ENCODE measurements at regions not wholly inside any gene's neighbourhood (a gene's known extent, or its start where the extent isn't known, plus 50 kb on each side); places are given as distances from the start of the nearest gene placed in this dataset.
"Not testable (repeated sequence)": the region's sequence is repeated elsewhere in the genome, so short reads cannot be mapped to it uniquely, and the experiment has no call there.

DNA sequence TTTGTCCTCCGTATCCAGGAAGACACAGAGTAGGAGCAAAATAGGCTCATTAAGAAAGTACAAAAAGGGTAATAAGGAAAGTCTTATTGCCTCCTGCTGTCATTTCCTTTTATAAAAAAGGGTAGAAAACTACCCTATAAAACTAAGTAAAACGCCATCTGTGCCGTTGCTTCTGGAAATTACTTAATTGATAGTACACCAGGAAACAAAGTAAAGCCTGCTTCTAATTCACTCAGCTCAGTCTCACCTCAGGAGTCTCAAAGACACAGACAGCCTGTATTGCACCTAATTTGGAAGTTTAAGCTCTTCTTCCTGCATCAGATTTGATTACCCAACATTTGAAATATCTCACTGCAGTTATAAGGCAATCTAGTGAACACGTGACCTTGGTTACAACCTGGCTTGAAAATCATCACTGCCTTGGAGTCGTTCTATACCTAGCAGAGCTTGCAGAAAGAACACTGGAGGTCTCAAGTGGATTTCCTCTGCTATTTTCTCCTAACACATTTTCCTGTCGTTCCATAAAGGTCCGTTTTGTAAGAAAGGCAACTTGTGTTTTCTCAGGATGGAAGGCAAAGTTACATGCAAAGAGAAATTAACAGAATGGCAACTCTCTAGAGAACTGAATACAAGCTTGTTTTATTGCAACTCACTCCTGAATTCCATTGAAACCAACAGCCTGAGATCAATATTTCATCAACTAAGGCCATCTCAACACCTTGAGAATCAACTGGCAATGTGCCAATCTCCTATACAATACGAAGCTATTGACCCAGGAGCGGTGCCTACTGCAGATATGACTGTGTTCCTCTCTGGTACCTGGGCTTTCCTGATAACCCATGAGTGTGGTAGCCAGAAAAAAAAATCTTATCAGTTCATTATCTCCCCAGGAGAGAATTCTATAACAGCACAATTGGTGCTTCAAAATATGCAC lies 203.3 kb upstream of the LMCD1 start:
- peaks cover 5% of the 10 kb centered on the region for H3K27me3 Mint-ChIP-seq

DNA sequence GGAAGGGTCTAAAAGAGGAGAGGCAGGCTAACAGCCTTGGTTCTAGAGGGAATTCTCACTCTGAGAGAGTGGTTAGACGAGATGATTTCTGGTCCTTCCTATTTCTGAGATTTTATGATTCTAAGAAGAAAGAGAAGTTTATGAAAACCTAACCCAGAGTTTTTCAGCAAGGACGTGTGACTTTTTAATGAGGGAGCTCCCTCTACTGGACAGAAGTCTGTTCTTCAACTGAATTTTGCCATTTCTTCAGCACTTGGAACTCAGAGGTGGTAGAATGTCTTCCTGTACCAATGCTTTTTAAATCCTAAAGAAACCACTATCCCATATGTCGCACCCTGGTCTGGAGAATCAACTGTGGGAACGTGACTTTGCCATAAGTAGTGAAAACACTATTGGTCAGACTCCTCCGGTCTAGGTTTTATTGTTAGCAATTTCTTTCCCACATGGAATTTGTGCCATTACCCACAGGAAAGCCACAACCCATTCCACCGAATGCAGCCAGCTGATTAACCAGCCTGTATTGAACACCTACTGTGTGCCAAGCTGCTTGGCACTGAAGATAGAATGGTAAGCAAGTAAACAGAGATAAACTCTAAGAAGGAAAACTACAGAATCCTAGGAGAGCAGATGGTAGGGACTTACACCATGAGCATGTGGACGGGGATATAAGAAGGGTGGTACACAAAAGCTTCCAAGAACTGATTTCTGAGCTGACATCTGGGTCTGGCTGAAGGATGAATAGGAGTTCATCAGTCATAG lies 199.5 kb upstream of the LMCD1 start:
- no peak overlapping the region for H3K27ac Mint-ChIP-seq
- H3K36me3 Mint-ChIP-seq (ENCODE audit: low read depth) = no peaks in the 10 kb centered on the region
- no peaks in the 10 kb centered on the region for H3K4me1 Mint-ChIP-seq
- H3K27me3 Mint-ChIP-seq = peaks cover 2% of the 10 kb centered on the region
- no peak overlapping the region for H3K4me3 Mint-ChIP-seq
- intact Hi-C loops (cut with micrococcal nuclease) = no loop called here
- H3K9me3 Mint-ChIP-seq = no peaks in the 10 kb centered on the region
- DNase-seq = peak; percentile 57

More for the DNA sequence above, 203.3 kb upstream of the LMCD1 start:
- DNase-seq = no peak
- no peaks in the 10 kb centered on the region for H3K36me3 Mint-ChIP-seq (ENCODE audit: low read depth)
- no peak overlapping the region for H3K4me3 Mint-ChIP-seq
- intact Hi-C loops (cut with micrococcal nuclease) = no loop called here
- H3K4me1 Mint-ChIP-seq = no peaks in the 10 kb centered on the region
- H3K27ac Mint-ChIP-seq = no peak overlapping the region
- no peaks in the 10 kb centered on the region for H3K9me3 Mint-ChIP-seq

DNA sequence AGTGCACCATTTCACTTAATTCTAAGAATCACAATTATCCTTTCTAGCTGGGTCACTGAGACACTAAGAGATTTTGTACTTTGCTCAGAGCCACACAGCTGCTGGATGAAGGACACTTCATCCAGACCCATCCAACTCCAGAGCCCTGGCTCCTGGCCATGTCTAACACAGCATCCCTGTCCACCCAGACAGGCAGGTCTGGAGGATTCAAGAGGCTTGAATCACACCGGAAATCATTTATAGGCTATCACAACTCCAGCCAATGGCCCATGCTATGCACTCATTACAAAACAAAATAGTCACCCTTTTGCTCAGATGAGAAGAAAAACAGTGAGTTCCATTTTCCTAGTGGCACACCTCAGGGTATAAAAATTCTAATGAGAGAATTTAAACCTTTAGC lies 198.2 kb upstream of the LMCD1 start:
- Mint-ChIP-seq H3K4me3 (no peak overlapping the region), H3K4me1 (no peaks in the 10 kb centered on the region), H3K36me3 (ENCODE audit: low read depth) (no peaks in the 10 kb centered on the region), H3K27ac (no peak overlapping the region), H3K27me3 (peaks cover 2% of the 10 kb centered on the region), H3K9me3 (no peaks in the 10 kb centered on the region)
- intact Hi-C loops (cut with micrococcal nuclease) = no loop called here
- no peak for DNase-seq

DNA sequence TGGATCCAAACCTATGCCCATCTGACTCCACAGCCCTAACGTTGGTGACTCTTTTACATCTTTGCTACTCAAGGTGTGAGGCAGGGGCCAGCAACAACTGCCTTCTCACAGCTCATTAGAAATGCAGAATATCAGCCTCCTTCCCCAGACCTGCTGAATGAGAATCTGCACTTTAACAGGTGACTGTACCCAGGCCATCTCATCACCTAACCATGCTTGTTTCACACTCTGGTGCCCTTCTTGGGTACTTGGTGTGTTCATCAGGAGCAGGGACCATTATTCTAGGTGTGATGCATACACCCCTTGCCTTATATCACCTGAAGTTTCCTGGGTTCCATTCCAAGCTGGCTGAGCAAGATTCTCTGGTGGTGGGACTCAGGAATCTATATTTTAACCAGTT lies 196.3 kb upstream of the LMCD1 start:
- H3K9me3 Mint-ChIP-seq = no peaks in the 10 kb centered on the region
- no peak for DNase-seq
- intact Hi-C loops (cut with micrococcal nuclease) = no loop called here
- no peak overlapping the region for H3K27ac Mint-ChIP-seq
- no peaks in the 10 kb centered on the region for H3K36me3 Mint-ChIP-seq (ENCODE audit: low read depth)
- H3K27me3 Mint-ChIP-seq = peaks cover 2% of the 10 kb centered on the region
- H3K4me1 Mint-ChIP-seq = no peaks in the 10 kb centered on the region
- no peak overlapping the region for H3K4me3 Mint-ChIP-seq

DNA sequence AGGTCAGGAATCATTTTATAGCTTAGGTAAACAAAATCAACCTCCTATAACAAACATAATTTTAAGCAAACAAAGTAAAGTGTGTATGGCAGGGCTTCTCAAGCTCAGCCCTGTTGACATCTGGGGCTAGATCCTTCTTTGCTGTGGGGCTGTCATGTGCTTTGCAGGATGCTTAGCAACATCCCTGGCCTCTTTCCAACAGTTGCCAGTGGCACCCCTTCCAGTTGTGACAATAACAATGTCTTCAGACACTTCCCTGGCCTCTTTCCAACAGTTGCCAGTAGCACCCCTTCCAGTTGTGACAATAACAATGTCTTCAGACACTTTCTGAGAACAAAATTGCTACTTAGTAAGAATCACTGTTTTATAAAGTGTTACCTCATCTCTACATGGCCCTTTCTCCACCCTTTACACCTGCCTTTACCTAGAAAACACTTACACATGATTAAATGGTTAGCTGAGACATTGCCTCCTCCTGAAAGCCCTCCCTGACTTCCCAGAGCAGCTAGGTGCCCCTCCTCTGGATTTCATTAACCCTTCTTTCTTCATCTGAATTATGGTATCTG lies 194.0 kb upstream of the LMCD1 start:
- DNase-seq = no peak
- intact Hi-C loops (cut with micrococcal nuclease) = no loop called here
- H3K4me1 Mint-ChIP-seq = no peaks in the 10 kb centered on the region
- H3K27ac Mint-ChIP-seq = no peak overlapping the region
- peaks cover 2% of the 10 kb centered on the region for H3K27me3 Mint-ChIP-seq
- no peaks in the 10 kb centered on the region for H3K9me3 Mint-ChIP-seq
- H3K36me3 Mint-ChIP-seq (ENCODE audit: low read depth) = no peaks in the 10 kb centered on the region
- no peak overlapping the region for H3K4me3 Mint-ChIP-seq

DNA sequence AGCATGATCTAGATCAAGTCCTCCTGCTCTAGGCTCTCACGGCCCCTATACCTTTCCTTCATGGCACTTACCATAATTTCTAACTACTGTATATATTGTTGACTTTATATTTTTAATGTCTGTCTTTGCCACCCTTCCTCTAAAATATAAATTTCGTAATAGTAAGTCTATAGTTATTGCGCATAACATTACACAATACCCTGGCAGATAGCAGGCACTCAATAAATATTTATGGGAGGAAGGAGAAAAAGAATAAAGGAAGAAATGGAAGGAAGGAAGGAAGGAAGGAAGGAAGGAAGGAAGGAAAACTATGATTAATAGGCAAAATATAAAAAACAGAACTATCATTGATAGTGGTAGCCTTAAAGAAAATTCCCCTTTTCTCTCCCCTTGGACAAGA lies 190.3 kb upstream of the LMCD1 start:
- intact Hi-C loops (cut with micrococcal nuclease) = no loop called here
- Mint-ChIP-seq H3K4me3 (no peak overlapping the region), H3K36me3 (ENCODE audit: low read depth) (no peaks in the 10 kb centered on the region), H3K9me3 (no peaks in the 10 kb centered on the region), H3K27me3 (peaks cover 2% of the 10 kb centered on the region), H3K27ac (no peak overlapping the region), H3K4me1 (no peaks in the 10 kb centered on the region)
- no peak for DNase-seq

DNA sequence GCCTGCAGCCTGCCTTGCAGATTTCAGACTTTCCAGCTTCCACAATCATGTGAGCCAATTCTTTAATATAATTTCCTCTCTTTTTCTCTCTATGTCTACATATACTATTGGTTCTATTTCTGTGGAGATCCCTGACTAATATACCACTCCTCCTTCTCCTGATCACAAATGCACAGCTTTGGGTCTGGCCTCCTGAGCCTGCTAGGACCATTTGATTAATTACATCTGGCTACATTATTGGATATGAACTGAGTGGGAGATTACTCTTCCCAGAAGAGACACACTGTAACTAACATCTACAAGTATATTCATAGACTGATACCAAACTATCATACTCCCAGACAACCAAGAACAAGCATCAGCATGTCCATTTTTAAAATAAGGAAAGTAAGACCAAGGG lies 188.9 kb upstream of the LMCD1 start:
- no peaks in the 10 kb centered on the region for H3K27me3 Mint-ChIP-seq
- no peaks in the 10 kb centered on the region for H3K9me3 Mint-ChIP-seq
- H3K4me3 Mint-ChIP-seq = no peak overlapping the region
- H3K4me1 Mint-ChIP-seq = no peaks in the 10 kb centered on the region
- DNase-seq = no peak
- no peak overlapping the region for H3K27ac Mint-ChIP-seq
- no peaks in the 10 kb centered on the region for H3K36me3 Mint-ChIP-seq (ENCODE audit: low read depth)
- intact Hi-C loops (cut with micrococcal nuclease) = no loop called here

DNA sequence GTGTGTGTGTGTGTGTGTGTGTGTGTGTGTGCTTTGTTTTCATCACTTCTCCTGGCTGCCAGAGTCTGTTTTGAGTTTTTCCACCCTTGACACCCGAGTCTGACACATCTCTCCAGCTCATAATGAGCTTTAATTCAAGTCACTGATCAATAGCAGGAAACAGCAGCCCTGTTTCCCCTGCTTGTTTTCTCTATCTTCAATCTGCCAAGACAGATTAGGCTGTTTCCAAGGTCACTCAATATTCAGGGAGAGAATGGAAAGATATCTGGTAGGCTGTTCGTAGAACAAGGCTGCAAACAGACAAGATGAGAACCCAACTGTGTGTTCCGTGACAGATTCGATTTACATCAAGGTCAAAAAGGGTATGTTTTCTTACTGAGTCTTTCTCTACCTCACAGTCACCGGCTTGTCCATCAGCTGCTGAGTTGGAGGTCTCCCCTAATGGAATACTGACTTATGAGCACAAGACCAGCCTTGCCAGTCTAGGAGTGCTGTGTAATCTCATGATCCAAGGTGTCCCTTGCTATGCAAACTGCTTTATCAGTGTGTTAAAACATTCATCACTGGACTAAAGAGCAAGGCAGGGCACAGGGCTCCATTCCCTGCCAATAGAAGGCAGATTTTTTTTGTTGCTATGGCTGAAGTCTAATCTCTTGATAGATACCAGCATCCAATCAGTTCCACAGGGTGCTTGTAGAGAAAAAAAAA lies 187.9 kb upstream of the LMCD1 start:
- no peaks in the 10 kb centered on the region for H3K36me3 Mint-ChIP-seq (ENCODE audit: low read depth)
- no peak for DNase-seq
- no peaks in the 10 kb centered on the region for H3K27me3 Mint-ChIP-seq
- H3K9me3 Mint-ChIP-seq = no peaks in the 10 kb centered on the region
- no peaks in the 10 kb centered on the region for H3K4me1 Mint-ChIP-seq
- intact Hi-C loops (cut with micrococcal nuclease) = no loop called here
- H3K27ac Mint-ChIP-seq = no peak overlapping the region
- H3K4me3 Mint-ChIP-seq = no peak overlapping the region

DNA sequence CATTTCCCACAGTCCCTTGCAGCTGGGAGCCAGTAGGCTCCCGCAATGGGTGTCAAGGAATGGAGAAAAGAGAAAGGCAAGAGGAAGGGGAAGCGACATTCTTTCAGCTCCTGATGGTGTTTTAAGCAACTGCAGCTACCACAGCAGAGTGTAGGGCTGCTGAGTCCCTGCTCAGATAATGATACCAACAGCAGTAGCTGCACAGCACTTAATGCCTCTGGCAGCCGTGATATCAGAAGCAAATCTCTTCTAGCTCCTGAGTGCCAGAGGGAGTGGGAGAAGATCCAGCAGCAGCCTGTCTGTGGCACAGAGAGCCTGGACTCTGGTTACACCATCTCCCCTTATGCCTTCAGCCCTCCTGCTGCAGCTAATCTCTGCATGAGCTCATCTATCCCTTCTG lies 186.1 kb upstream of the LMCD1 start:
- H3K36me3 Mint-ChIP-seq (ENCODE audit: low read depth); H3K4me3 Mint-ChIP-seq; intact Hi-C loops (cut with micrococcal nuclease); H3K27me3 Mint-ChIP-seq; H3K9me3 Mint-ChIP-seq; DNase-seq; H3K4me1 Mint-ChIP-seq; H3K27ac Mint-ChIP-seq: not testable (repeated sequence)

DNA sequence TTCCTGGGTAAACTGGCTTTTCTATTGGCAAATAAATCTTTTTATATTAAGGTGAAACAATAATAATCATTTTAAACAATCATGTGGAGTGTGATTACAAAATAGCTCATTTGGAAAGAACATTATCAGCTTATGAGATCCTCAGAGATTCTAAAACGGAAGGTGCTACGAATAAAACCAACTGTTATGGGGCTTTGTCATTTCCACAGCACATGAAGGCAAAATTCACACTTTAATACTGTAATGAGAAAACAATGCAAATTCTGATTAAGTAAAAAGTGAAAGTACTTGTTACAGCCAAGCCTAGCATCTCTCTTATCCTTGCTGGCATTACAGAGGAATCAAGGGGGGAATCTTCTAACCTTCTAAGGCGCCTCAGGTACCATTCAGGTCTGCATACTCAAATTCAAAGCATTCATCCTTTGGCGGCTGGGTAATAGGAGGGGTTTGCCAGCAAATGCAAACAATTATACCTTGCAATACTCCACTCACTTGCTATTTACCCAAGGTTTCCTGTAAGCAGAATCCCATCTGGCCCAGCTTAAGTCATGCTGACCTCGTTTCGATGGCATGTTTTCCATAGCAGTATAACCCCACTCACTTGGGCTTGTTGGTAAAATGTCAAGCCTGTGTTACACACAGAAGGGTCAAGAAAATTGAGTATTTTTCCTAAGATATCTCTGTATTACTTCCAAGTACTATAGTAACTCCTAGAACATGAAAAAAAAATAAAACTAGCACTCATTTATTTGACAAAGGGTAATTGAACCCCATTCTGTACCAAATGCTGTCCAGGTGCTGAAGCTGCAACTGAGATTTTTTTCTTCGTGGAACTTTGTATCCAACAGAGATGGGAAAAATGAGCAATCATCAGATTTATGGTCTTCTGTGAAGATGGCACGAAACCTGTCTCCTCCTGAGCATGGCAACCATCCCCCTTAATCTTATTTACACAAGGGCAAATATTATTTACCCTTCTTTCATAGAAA lies 183.7 kb upstream of the LMCD1 start:
- H3K4me3 Mint-ChIP-seq = no peak overlapping the region
- no peaks in the 10 kb centered on the region for H3K36me3 Mint-ChIP-seq (ENCODE audit: low read depth)
- intact Hi-C loops (cut with micrococcal nuclease) = no loop called here
- no peak overlapping the region for H3K27ac Mint-ChIP-seq
- H3K4me1 Mint-ChIP-seq = no peaks in the 10 kb centered on the region
- no peak for DNase-seq
- H3K9me3 Mint-ChIP-seq = no peaks in the 10 kb centered on the region
- no peaks in the 10 kb centered on the region for H3K27me3 Mint-ChIP-seq

DNA sequence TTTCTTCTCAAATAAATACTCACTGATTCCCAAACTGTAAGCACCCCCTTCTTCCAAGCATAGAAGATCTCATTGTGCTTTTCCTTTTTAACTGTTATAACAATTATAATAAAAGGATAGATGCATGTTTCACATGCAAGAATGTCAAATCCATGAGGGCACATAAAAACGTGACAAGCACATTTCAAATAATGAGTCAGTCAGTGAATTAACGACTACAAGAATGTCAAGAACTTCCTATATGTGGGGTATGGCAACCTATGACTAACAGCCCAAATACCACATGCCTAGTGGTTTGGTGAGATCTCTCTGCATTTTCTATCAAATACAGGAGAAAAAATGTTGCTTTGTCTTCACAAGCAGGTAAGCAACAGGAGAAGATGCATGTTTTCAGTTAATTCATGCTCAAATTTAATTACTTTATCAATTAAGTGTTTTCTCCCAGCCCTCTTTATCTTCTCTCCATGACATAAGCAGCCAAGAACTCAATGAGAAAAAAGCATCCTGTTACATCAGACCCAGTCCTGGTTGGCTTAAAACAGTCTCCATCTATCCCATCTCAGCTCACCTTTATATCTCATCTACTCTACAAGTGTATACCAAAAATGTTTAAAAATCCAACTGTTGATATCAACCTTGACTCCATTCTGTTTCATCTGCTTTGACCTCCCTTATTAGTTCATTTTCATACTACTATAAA lies 181.5 kb upstream of the LMCD1 start:
- DNase-seq = no peak
- intact Hi-C loops (cut with micrococcal nuclease) = no loop called here
- H3K27ac Mint-ChIP-seq = no peak overlapping the region

DNA sequence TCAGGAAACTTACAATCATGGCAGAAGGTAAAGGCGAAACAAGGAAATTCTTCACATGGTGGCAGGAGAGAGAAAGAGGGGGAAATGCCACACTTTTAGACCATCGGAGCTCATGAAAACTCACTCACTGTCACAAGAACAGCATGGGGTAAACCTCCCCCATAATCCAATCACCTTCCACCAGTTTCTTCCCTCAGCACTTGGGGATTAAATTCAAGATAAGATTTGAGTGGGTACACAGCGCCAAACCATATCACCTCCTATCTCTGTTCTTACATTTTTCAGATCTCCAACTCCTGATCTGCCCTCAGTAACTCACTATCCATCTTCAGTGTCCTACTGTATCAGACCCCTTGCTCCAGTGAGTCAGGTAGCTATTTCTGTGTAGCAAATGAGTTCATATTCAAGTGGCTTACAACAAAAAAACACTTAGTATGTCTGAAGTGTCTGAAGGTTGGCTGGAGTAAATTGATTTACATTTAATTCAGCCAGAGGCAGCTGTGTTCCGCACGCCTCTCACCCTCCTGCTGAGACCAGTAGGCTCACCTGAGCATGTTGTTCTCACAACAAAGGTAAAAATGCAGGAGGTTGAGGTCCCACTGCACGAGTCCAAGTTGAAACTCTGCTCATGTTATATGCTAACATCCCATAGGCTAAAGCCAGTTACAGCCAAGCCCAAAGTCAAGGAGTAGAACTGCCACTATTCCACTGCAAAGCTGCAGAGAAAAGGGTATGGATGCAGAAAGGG lies 180.7 kb upstream of the LMCD1 start:
- DNase-seq = no peak
- no peaks in the 10 kb centered on the region for H3K4me1 Mint-ChIP-seq
- no peaks in the 10 kb centered on the region for H3K27me3 Mint-ChIP-seq
- H3K36me3 Mint-ChIP-seq (ENCODE audit: low read depth) = no peaks in the 10 kb centered on the region
- H3K4me3 Mint-ChIP-seq = no peak overlapping the region
- no peaks in the 10 kb centered on the region for H3K9me3 Mint-ChIP-seq
- H3K27ac Mint-ChIP-seq = no peak overlapping the region
- intact Hi-C loops (cut with micrococcal nuclease) = no loop called here

More for the DNA sequence above, 181.5 kb upstream of the LMCD1 start:
- H3K27me3 Mint-ChIP-seq = no peaks in the 10 kb centered on the region
- H3K4me3 Mint-ChIP-seq = no peak overlapping the region
- H3K36me3 Mint-ChIP-seq (ENCODE audit: low read depth) = no peaks in the 10 kb centered on the region
- H3K4me1 Mint-ChIP-seq = no peaks in the 10 kb centered on the region
- H3K9me3 Mint-ChIP-seq = no peaks in the 10 kb centered on the region
